GM12878 (cell line): ENCODE measurements at regions not wholly inside any gene's neighbourhood (a gene's known extent, or its start where the extent isn't known, plus 50 kb on each side); places are given as distances from the start of the nearest gene placed in this dataset.

Source experiments
- ATAC-seq: fragments of 200-7000 bp; cut with Tn5 transposase; 3 replicates; pipeline ENCODE4 v1.9.1; 2020; ENCODE audit warnings: mild to moderate bottlenecking, moderate library complexity
- BruUV-seq: library from RNA; stranded (reverse); fragments of 400-500 nt; replicated peaks from 2 replicates; lab custom pipeline; 2021; lab: Mats Ljungman, UMichigan
- CTCF ChIA-PET: fragments of 300-600 bp; sonication (Branson Sonifier 250); formaldehyde crosslinking; extraction: SDS; loops from one replicate; lab custom pipeline; 2021; ENCODE audit warnings: inconsistent platforms; lab: Yijun Ruan, JAX
- POLR2A ChIA-PET: fragments of 350-600 bp; formaldehyde crosslinking; extraction: SDS; loops from one replicate; lab custom pipeline; 2021; ENCODE audit warnings: inconsistent platforms; lab: Charles Lee
- RAD21 ChIA-PET: fragments of 300-600 bp; sonication (Branson Sonifier 250); formaldehyde crosslinking; loops from one replicate; lab custom pipeline; 2023; ENCODE audit warnings: antibody characterized with exemption; ENCODE audit not compliant: unreplicated experiment; lab: Charles Lee
- SMC1A ChIA-PET: fragments of 300-600 bp; sonication (Branson Sonifier 250); formaldehyde crosslinking; loops from one replicate; lab custom pipeline; 2023; ENCODE audit not compliant: unreplicated experiment, uncharacterized antibody; lab: Charles Lee
- DNase-seq: peaks from one replicate; pipeline ENCODE4 v3.0.0-alpha.2; 2011; ENCODE audit warnings: low read depth, low spot score
- FAIRE-seq: peaks from 3 replicates; lab custom pipeline; 2011; peaks lifted over from hg19 to GRCh38; lab: Jason Lieb, UNC
- H2AFZ ChIP-seq: 2 replicates; pipeline ENCODE4 v1.6.0; 2011; ENCODE audit warnings: low read depth, low read length, control low read depth; ENCODE audit not compliant: control insufficient read depth
- H3K27ac ChIP-seq: 2 replicates; pipeline ENCODE4 v1.5.1; 2011; ENCODE audit warnings: control low read depth; ENCODE audit not compliant: control insufficient read depth, insufficient read depth
- H3K27me3 ChIP-seq, 2 experiments: replicated peaks in 1 of 2; 2 replicates each; pipeline versions ENCODE4 v1.6.0 to v1.6.1; 2011; ENCODE audit warnings: low read length in 1 of 2; ENCODE audit not compliant: control insufficient read depth in 2 of 2, insufficient read depth in 2 of 2
- H3K36me3 ChIP-seq, 2 experiments: 2 replicates each; pipeline ENCODE4 v1.5.1; 2011; ENCODE audit warnings: low read length in 1 of 2; ENCODE audit not compliant: control insufficient read depth in 2 of 2, insufficient read depth in 2 of 2
- H3K4me1 ChIP-seq: 2 replicates; pipeline ENCODE4 v1.6.1; 2011; ENCODE audit warnings: mild to moderate bottlenecking, low read length, moderate library complexity, mixed read lengths; ENCODE audit not compliant: control insufficient read depth, insufficient read depth
- H3K4me2 ChIP-seq: 2 replicates; pipeline ENCODE4 v1.6.0; 2011; ENCODE audit warnings: control low read depth; ENCODE audit not compliant: control insufficient read depth, insufficient read depth
- H3K4me3 ChIP-seq: fragments of 200-600 bp; sonication (generic); 2 replicates; pipeline ENCODE4 v1.5.1; 2016
- H3K79me2 ChIP-seq: 2 replicates; pipeline ENCODE4 v1.6.0; 2011; ENCODE audit warnings: low read length; ENCODE audit not compliant: control insufficient read depth, insufficient read depth
- H3K9ac ChIP-seq: 2 replicates; pipeline ENCODE4 v1.8.0; 2011; ENCODE audit warnings: low read length, control low read depth, mixed read lengths; ENCODE audit not compliant: control insufficient read depth, insufficient read depth
- H3K9me3 ChIP-seq: replicated peaks from 3 replicates; pipeline ENCODE4 v1.5.1; 2011; ENCODE audit warnings: mild to moderate bottlenecking, low read length; ENCODE audit not compliant: control insufficient read depth, insufficient read depth
- H4K20me1 ChIP-seq: 2 replicates; pipeline ENCODE4 v1.6.0; 2011; ENCODE audit not compliant: control insufficient read depth, insufficient read depth
- ATF3 ChIP-seq: IDR thresholded peaks from 2 replicates; pipeline ENCODE4 v1.6.1; 2011; ENCODE audit warnings: low read depth, mild to moderate bottlenecking, low read length, moderate library complexity, borderline replicate concordance; ENCODE audit errors: extremely low read depth
- BCLAF1 ChIP-seq: fragments of 450-650 bp; IDR thresholded peaks from 2 replicates; pipeline ENCODE4 v1.6.1; 2017; ENCODE audit warnings: antibody characterized with exemption, mild to moderate bottlenecking, moderate library complexity
- CBFB ChIP-seq: IDR thresholded peaks from 2 replicates; pipeline ENCODE4 v1.6.1; 2016; ENCODE audit warnings: antibody characterized with exemption, low read depth
- IRF4 ChIP-seq: IDR thresholded peaks from 2 replicates; pipeline ENCODE4 v1.6.1; 2011; ENCODE audit warnings: low read depth, low read length
- NBN ChIP-seq: fragments of 450-650 bp; IDR thresholded peaks from 2 replicates; pipeline ENCODE4 v1.6.1; 2016
- PAX5 ChIP-seq: IDR thresholded peaks from 2 replicates; pipeline ENCODE4 v1.6.1; 2011; ENCODE audit warnings: low read depth, low read length, borderline replicate concordance
- POLR2A ChIP-seq: IDR thresholded peaks from 2 replicates; pipeline ENCODE4 v1.6.1; 2011; ENCODE audit warnings: low read depth, mild to moderate bottlenecking, low read length
- POLR2AphosphoS2 ChIP-seq: IDR thresholded peaks from 2 replicates; pipeline ENCODE4 v1.6.1; 2011; ENCODE audit warnings: low read depth, mild to moderate bottlenecking, low read length, improper control_type of control experiment, moderate library complexity
- SIX5 ChIP-seq: IDR thresholded peaks from 2 replicates; pipeline ENCODE4 v1.6.1; 2011; ENCODE audit warnings: mild to moderate bottlenecking, low read depth, low read length, moderate library complexity; ENCODE audit not compliant: severe bottlenecking
- SREBF2 ChIP-seq: IDR thresholded peaks from 2 replicates; pipeline ENCODE4 v1.6.1; 2012; ENCODE audit warnings: mild to moderate bottlenecking, low read length
- ZNF217 ChIP-seq: fragments of 450-650 bp; IDR thresholded peaks from 2 replicates; pipeline ENCODE4 v1.6.1; 2017; ENCODE audit warnings: antibody characterized with exemption, mild to moderate bottlenecking
- ZNF384 ChIP-seq: IDR thresholded peaks from 2 replicates; pipeline ENCODE4 v1.6.1; 2012; ENCODE audit warnings: low read depth, mild to moderate bottlenecking, low read length, improper control_type of control experiment, borderline replicate concordance
- ZNF592 ChIP-seq: fragments of 450-650 bp; IDR thresholded peaks from 2 replicates; pipeline ENCODE4 v1.6.1; 2017; ENCODE audit warnings: mild to moderate bottlenecking, moderate library complexity
- WGBS: methylation state at CpG from one replicate; pipeline ENCODE4 v1.1.6; 2016; ENCODE audit warnings: low lambda C conversion rate; ENCODE audit not compliant: insufficient replicate concordance, insufficient coverage; ENCODE audit errors: missing lambda C conversion rate; 5-methylcytosine and 5-hydroxymethylcytosine counted together
- in situ Hi-C: fragments of 300-500 bp; cut with MboI; formaldehyde crosslinking; loops from 9 replicates; pipeline ENCODE4 v1.14.3; 2018; ENCODE audit warnings: mixed read lengths
- intact Hi-C: fragments of 100-400 bp; cut with micrococcal nuclease; formaldehyde crosslinking; loops from one replicate; pipeline ENCODE4 v1.14.2; 2022; ENCODE audit not compliant: unreplicated experiment

GRCh38 chr4:163703251-163703650 lies 208.8 kb downstream of the TMA16 start:
- intact Hi-C loops, result loop anchor here (2.0 kb wide), 1 partner anchor 42 kb away; no protein-coding TSS in a partner anchor
- Histone ChIP-seq H3K9ac (no peak overlapping the region), H2AFZ (no peak overlapping the region), H3K4me2 (no peak overlapping the region), H3K9me3 (no peaks in the 10 kb centered on the region), H3K79me2 (no peaks in the 10 kb centered on the region), H4K20me1 (no peaks in the 10 kb centered on the region), H3K4me1 (peaks cover 9% of the 10 kb centered on the region; the same call in 1 of the 2 replicates), H3K4me3 (no peak overlapping the region), H3K27me3 (no peaks in the 10 kb centered on the region), H3K36me3 (no peaks in the 10 kb centered on the region), H3K27ac (no peak overlapping the region)
- CTCF ChIA-PET, result interaction anchor here (0.7 to 2.6 kb wide), 3 partner anchors 29 to 151 kb away, joined by 3 to 6 read pairs (median 4); no protein-coding TSS in a partner anchor
- FAIRE-seq, result no peak
- no peak for ATAC-seq
- BruUV-seq, result no TSS peak
- RAD21 ChIA-PET, result interaction anchor here (1.7 to 1.8 kb wide), 2 partner anchors 51 to 147 kb away, joined by 3 to 4 read pairs; no protein-coding TSS in a partner anchor
- SMC1A ChIA-PET, result interaction anchor here (1.5 kb wide), 1 partner anchor 30 kb away, joined by 3 read pairs; no protein-coding TSS in a partner anchor
- DNase-seq, result no peak
- TF ChIP-seq ATF3 (no peak), NBN (no peak), PAX5 (no peak), BCLAF1 (no peak), ZNF592 (no peak), SIX5 (no peak), SREBF2 (no peak), ZNF217 (no peak), CBFB (no peak), POLR2AphosphoS2 (no peak), ZNF384 (no peak), IRF4 (no peak), POLR2A (no peak)
- in situ Hi-C loops, result no loop called here
- WGBS, result 0% methylated on average over 1 of the region's 1 CpG
- POLR2A ChIA-PET, result interaction anchor here (0.6 kb wide), 1 partner anchor 543 kb away, joined by 6 read pairs; no protein-coding TSS in a partner anchor
